ENCODE measurements at regions not wholly inside any gene's neighbourhood (a gene's known extent, or its start where the extent isn't known, plus 50 kb on each side); places are given as distances from the start of the nearest gene placed in this dataset.

GRCh38 chr14:97931273-97931672 is 1134.1 kb downstream of the VRK1 start:
- Histone ChIP-seq H3K4me1 (no peaks in the 10 kb centered on the region), H3K36me3 (no peaks in the 10 kb centered on the region), H3K9me3 (no peaks in the 10 kb centered on the region), H3K4me3 (no peak overlapping the region), H3K27ac (no peak overlapping the region), H3K27me3 (no peaks in the 10 kb centered on the region)
- TF ChIP-seq POLR2AphosphoS5 (IDR thresholded peaks at IDR 0.05) (no peak), EP300 (IDR thresholded peaks at IDR 0.05) (no peak), POLR2A (IDR thresholded peaks at IDR 0.05) (no peak)
- TF ChIP-seq, protein P1, sequence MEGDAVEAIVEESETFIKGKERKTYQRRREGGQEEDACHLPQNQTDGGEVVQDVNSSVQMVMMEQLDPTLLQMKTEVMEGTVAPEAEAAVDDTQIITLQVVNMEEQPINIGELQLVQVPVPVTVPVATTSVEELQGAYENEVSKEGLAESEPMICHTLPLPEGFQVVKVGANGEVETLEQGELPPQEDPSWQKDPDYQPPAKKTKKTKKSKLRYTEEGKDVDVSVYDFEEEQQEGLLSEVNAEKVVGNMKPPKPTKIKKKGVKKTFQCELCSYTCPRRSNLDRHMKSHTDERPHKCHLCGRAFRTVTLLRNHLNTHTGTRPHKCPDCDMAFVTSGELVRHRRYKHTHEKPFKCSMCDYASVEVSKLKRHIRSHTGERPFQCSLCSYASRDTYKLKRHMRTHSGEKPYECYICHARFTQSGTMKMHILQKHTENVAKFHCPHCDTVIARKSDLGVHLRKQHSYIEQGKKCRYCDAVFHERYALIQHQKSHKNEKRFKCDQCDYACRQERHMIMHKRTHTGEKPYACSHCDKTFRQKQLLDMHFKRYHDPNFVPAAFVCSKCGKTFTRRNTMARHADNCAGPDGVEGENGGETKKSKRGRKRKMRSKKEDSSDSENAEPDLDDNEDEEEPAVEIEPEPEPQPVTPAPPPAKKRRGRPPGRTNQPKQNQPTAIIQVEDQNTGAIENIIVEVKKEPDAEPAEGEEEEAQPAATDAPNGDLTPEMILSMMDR (IDR thresholded peaks at IDR 0.05), result no peak
- 85% methylated on average over 4 of the region's 4 CpGs for WGBS
- DNase-seq (ENCODE audit: low spot score in 2 of 2), result no peak

DNA sequence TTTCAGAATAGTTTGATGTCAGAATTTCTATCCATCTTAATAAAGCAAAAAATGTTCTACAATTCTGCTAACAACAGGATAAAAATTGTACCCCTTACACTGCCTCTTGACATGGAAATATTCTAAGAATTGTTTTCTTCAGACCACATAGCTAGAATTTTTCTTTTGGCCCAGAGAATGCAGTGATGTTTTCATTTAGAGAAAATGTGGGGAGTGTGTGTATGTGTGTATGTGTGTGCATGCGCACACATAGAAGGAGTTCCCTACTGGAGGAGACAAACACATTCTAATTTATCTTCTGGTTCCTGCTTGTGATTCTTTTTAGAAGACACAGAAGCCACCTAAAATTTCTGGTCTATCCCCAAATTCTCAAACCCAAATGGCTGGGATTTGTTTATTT is 1145.7 kb downstream of the VRK1 start:
- no peak for TF ChIP-seq POLR2AphosphoS5 (IDR thresholded peaks at IDR 0.05)
- TF ChIP-seq EP300 (IDR thresholded peaks at IDR 0.05), result no peak
- TF ChIP-seq, protein P1 (IDR thresholded peaks at IDR 0.05), result no peak
- TF ChIP-seq POLR2A (IDR thresholded peaks at IDR 0.05), result no peak
- Histone ChIP-seq H3K36me3 (no peaks in the 10 kb centered on the region), H3K27me3 (no peaks in the 10 kb centered on the region), H3K4me1 (no peaks in the 10 kb centered on the region), H3K27ac (no peak overlapping the region), H3K4me3 (no peak overlapping the region), H3K9me3 (no peaks in the 10 kb centered on the region)
- no peak for DNase-seq (ENCODE audit: low spot score in 2 of 2)
- WGBS, result 95% methylated on average over 1 of the region's 1 CpG

DNA sequence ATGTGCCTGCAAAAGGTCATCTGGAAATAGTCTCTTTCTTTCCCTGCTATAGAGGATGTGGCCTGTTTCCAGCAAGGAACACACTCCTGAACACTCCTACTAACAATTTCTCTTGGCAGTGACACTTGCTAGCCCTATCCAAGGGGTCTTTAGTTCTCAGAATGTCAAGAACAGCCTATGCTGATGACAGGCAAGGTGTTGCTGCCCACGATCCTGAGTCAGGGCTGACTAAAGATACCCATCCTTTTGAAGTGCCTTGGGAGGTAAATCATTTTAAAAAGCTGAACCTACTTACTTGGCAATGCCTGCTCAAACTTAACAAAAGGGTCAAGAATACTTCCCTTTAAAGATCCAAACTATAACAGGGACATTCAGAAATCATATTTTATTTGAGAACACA is 1146.4 kb downstream of the VRK1 start:
- Histone ChIP-seq H3K4me3 (no peak overlapping the region), H3K27me3 (no peaks in the 10 kb centered on the region), H3K36me3 (no peaks in the 10 kb centered on the region), H3K4me1 (peaks cover 2% of the 10 kb centered on the region), H3K9me3 (no peaks in the 10 kb centered on the region), H3K27ac (no peak overlapping the region)
- WGBS, result 67% methylated on average over 1 of the region's 1 CpG
- no peak for TF ChIP-seq EP300 (IDR thresholded peaks at IDR 0.05)
- TF ChIP-seq, protein P1 (IDR thresholded peaks at IDR 0.05), result no peak
- no peak for TF ChIP-seq POLR2A (IDR thresholded peaks at IDR 0.05)
- no peak for TF ChIP-seq POLR2AphosphoS5 (IDR thresholded peaks at IDR 0.05)
- DNase-seq (ENCODE audit: low spot score in 2 of 2), result no peak

- WGBS, result 100% methylated on average over 1 of the region's 1 CpG
- no peak overlapping the region for H3K27ac ChIP-seq
- peaks cover 10% of the 10 kb centered on the region for H3K4me1 ChIP-seq
- no peak for DNase-seq (ENCODE audit: low spot score in 2 of 2)
- TF ChIP-seq POLR2A (IDR thresholded peaks at IDR 0.05), result no peak
- TF ChIP-seq, protein P1 (IDR thresholded peaks at IDR 0.05), result no peak
- TF ChIP-seq POLR2AphosphoS5 (IDR thresholded peaks at IDR 0.05), result no peak
- TF ChIP-seq EP300 (IDR thresholded peaks at IDR 0.05), result no peak
- H3K36me3 ChIP-seq, result no peaks in the 10 kb centered on the region
- H3K4me3 ChIP-seq, result no peak overlapping the region
- H3K27me3 ChIP-seq, result no peaks in the 10 kb centered on the region
- H3K9me3 ChIP-seq, result no peaks in the 10 kb centered on the region
Measured at GRCh38 chr14:97944380-97944779, 1147.2 kb downstream of the VRK1 start.

DNA sequence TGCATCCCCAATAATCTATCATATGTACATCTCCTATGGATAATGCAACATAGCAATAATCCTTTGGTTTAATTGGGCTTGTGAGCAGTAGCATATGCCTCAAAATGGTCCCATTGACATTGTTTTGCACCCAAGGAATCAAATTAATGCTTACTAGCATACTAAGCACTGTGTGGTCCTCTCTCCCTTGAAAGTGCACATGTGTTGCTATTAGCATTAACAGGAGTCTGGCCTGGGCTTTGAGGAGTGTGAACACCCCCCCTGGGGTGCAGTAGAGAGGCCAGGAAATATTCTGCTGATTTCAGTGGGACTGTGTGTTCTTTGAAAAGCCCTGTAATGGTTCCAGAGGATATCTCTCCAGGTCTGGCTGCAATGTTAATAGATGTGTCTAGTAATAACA is 1148.4 kb downstream of the VRK1 start:
- no peak overlapping the region for H3K4me3 ChIP-seq
- DNase-seq (ENCODE audit: low spot score in 2 of 2), result no peak
- TF ChIP-seq POLR2A (IDR thresholded peaks at IDR 0.05), result no peak
- TF ChIP-seq EP300 (IDR thresholded peaks at IDR 0.05), result no peak
- TF ChIP-seq, protein P1 (IDR thresholded peaks at IDR 0.05), result no peak
- no peak for TF ChIP-seq POLR2AphosphoS5 (IDR thresholded peaks at IDR 0.05)
- peaks cover 10% of the 10 kb centered on the region for H3K4me1 ChIP-seq
- H3K9me3 ChIP-seq, result no peaks in the 10 kb centered on the region
- no peaks in the 10 kb centered on the region for H3K36me3 ChIP-seq
- H3K27ac ChIP-seq, result no peak overlapping the region
- H3K27me3 ChIP-seq, result no peaks in the 10 kb centered on the region

Measured in suprapubic skin (tissue), 4 donors.